ENCODE measurements at regions not wholly inside any gene's neighbourhood (a gene's known extent, or its start where the extent isn't known, plus 50 kb on each side); places are given as distances from the start of the nearest gene placed in this dataset.

DNA sequence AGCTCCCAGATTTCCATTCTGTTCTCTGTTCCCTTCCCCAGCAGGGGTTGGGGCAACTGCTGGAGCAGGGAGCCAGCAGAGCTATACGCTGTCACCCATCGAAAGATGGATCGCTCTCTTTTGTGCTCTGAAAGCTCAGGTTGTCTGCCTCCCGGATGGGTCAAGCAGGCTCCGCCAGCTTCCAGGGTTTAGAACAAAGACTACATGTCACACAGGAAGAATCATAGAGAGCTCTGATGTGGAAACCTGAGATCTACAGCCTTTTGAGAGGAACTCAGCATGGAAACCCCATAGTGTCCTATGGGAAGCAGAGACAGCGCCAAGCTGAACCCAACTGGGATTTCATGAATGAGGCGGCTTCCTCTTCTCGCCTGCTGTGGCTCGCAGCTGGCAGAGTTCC lies 205.4 kb downstream of the HS3ST1 start:
- TF ChIP-seq, protein P1, sequence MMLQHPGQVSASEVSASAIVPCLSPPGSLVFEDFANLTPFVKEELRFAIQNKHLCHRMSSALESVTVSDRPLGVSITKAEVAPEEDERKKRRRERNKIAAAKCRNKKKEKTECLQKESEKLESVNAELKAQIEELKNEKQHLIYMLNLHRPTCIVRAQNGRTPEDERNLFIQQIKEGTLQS (IDR thresholded peaks at IDR 0.05) = no peak
- TF ChIP-seq, protein P2, sequence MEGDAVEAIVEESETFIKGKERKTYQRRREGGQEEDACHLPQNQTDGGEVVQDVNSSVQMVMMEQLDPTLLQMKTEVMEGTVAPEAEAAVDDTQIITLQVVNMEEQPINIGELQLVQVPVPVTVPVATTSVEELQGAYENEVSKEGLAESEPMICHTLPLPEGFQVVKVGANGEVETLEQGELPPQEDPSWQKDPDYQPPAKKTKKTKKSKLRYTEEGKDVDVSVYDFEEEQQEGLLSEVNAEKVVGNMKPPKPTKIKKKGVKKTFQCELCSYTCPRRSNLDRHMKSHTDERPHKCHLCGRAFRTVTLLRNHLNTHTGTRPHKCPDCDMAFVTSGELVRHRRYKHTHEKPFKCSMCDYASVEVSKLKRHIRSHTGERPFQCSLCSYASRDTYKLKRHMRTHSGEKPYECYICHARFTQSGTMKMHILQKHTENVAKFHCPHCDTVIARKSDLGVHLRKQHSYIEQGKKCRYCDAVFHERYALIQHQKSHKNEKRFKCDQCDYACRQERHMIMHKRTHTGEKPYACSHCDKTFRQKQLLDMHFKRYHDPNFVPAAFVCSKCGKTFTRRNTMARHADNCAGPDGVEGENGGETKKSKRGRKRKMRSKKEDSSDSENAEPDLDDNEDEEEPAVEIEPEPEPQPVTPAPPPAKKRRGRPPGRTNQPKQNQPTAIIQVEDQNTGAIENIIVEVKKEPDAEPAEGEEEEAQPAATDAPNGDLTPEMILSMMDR (IDR thresholded peaks at IDR 0.05; ENCODE audit: low read depth, low read length, missing input control) = no peak
- TF ChIP-seq SP1 (IDR thresholded peaks at IDR 0.05) = no peak
- no peak for TF ChIP-seq HNF4A (conservative IDR thresholded peaks at IDR 0.05)
- no peak for TF ChIP-seq JUND (IDR thresholded peaks at IDR 0.05)
- TF ChIP-seq, protein P3, sequence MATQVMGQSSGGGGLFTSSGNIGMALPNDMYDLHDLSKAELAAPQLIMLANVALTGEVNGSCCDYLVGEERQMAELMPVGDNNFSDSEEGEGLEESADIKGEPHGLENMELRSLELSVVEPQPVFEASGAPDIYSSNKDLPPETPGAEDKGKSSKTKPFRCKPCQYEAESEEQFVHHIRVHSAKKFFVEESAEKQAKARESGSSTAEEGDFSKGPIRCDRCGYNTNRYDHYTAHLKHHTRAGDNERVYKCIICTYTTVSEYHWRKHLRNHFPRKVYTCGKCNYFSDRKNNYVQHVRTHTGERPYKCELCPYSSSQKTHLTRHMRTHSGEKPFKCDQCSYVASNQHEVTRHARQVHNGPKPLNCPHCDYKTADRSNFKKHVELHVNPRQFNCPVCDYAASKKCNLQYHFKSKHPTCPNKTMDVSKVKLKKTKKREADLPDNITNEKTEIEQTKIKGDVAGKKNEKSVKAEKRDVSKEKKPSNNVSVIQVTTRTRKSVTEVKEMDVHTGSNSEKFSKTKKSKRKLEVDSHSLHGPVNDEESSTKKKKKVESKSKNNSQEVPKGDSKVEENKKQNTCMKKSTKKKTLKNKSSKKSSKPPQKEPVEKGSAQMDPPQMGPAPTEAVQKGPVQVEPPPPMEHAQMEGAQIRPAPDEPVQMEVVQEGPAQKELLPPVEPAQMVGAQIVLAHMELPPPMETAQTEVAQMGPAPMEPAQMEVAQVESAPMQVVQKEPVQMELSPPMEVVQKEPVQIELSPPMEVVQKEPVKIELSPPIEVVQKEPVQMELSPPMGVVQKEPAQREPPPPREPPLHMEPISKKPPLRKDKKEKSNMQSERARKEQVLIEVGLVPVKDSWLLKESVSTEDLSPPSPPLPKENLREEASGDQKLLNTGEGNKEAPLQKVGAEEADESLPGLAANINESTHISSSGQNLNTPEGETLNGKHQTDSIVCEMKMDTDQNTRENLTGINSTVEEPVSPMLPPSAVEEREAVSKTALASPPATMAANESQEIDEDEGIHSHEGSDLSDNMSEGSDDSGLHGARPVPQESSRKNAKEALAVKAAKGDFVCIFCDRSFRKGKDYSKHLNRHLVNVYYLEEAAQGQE (IDR thresholded peaks at IDR 0.05) = no peak

Measured in liver (tissue), 3 donors.